A549 (cell line): ENCODE measurements at regions not wholly inside any gene's neighbourhood (a gene's known extent, or its start where the extent isn't known, plus 50 kb on each side); places are given as distances from the start of the nearest gene placed in this dataset.

Experiments
- ATAC-seq, 2 experiments: fragments of 200-7000 bp in 1 of 2; fragments of >200 bp in 1 of 2; cut with Nextera tagmentation in 1 of 2; cut with Tn5 transposase in 1 of 2; 3 replicates each; pipeline versions ENCODE4 v1.8.0 to v1.9.1; 2018 to 2020; ENCODE audit warnings: mild to moderate bottlenecking in 1 of 2, moderate library complexity in 1 of 2
- CTCF ChIA-PET: fragments of 300-600 bp; sonication (Branson Sonifier 250); formaldehyde crosslinking; extraction: SDS; loops from one replicate; lab custom pipeline; 2021; ENCODE audit warnings: antibody characterized with exemption, inconsistent platforms; lab: Yijun Ruan, JAX
- POLR2A ChIA-PET: fragments of 350-600 bp; formaldehyde crosslinking; extraction: SDS; loops from one replicate; lab custom pipeline; 2021; ENCODE audit warnings: antibody characterized with exemption, inconsistent platforms; lab: Yijun Ruan, JAX
- DNase-seq, 2 experiments: peaks; one replicate each; pipeline versions ENCODE4 v3.0.0 to v3.0.0-alpha.2; 2011 to 2016; ENCODE audit warnings: low read depth in 1 of 2, low spot score in 1 of 2
- FAIRE-seq: peaks from 2 replicates; lab custom pipeline; 2011; peaks lifted over from hg19 to GRCh38; lab: Jason Lieb, UNC
- H3K27ac ChIP-seq, 2 experiments: fragments of >200 bp; sonication (Bioruptor Twin); formaldehyde crosslinking; 3 replicates each; pipeline ENCODE4 v1.5.1; 2016 to 2017
- H3K4me1 ChIP-seq: fragments of >200 bp; sonication (Bioruptor Twin); formaldehyde crosslinking; 3 replicates; pipeline ENCODE4 v1.6.1; 2016
- H3K4me2 ChIP-seq: fragments of >200 bp; sonication (Bioruptor Twin); formaldehyde crosslinking; 3 replicates; pipeline ENCODE4 v1.6.1; 2016
- H3K4me3 ChIP-seq: fragments of >200 bp; sonication (Bioruptor Twin); formaldehyde crosslinking; 3 replicates; pipeline ENCODE4 v1.5.1; 2016
- H3K9me3 ChIP-seq: fragments of >200 bp; sonication (Bioruptor Twin); formaldehyde crosslinking; 3 replicates; pipeline ENCODE4 v1.6.1; 2016
- ATOH8 ChIP-seq: fragments of 250-450 bp; sonication (Bioruptor Pico); IDR thresholded peaks from 2 replicates; pipeline ENCODE4 v1.5.0; 2020; ENCODE audit warnings: low read depth, mild to moderate bottlenecking, moderate library complexity
- BHLHE40 ChIP-seq: IDR thresholded peaks from 2 replicates; pipeline ENCODE4 v1.6.1; 2012; ENCODE audit warnings: low read depth, low read length, inconsistent platforms
- CBX2 ChIP-seq: fragments of 200-600 bp; sonication (generic); IDR thresholded peaks from 2 replicates; pipeline ENCODE4 v1.6.1; 2016; ENCODE audit warnings: low read depth, mild to moderate bottlenecking, borderline replicate concordance
- CTCF ChIP-seq: fragments of >200 bp; sonication (Bioruptor Twin); formaldehyde crosslinking; IDR thresholded peaks from 3 replicates; pipeline ENCODE4 v1.5.1; 2016
- ELK1 ChIP-seq: fragments of 150-350 bp; IDR thresholded peaks from 2 replicates; pipeline ENCODE4 v1.6.1; 2014; ENCODE audit warnings: low read depth, mild to moderate bottlenecking, low read length
- FOSB ChIP-seq: fragments of 250-450 bp; sonication (Bioruptor Pico); IDR thresholded peaks from 2 replicates; pipeline ENCODE4 v1.5.0; 2020; ENCODE audit warnings: mild to moderate bottlenecking, moderate library complexity
- FOSL2 ChIP-seq, 2 experiments: fragments of 450-650 bp in 1 of 2; fragments of >200 bp in 1 of 2; sonication (Bioruptor Twin) in 1 of 2; formaldehyde crosslinking; IDR thresholded peaks; 2 replicates each; pipeline versions ENCODE4 v1.5.0 to v1.6.1; 2016 to 2020; ENCODE audit warnings: mild to moderate bottlenecking in 1 of 2, moderate library complexity in 1 of 2
- FOXS1 ChIP-seq: fragments of 250-450 bp; sonication (Bioruptor Pico); IDR thresholded peaks from 2 replicates; pipeline ENCODE4 v1.5.0; 2020; ENCODE audit warnings: mild to moderate bottlenecking, moderate library complexity
- GATA3 ChIP-seq: IDR thresholded peaks from 2 replicates; pipeline ENCODE4 v1.6.1; 2012; ENCODE audit warnings: borderline replicate concordance
- HDAC2 ChIP-seq: fragments of 200-600 bp; sonication (generic); IDR thresholded peaks from 2 replicates; pipeline ENCODE4 v1.6.1; 2016
- HES2 ChIP-seq: fragments of >200 bp; sonication (Bioruptor Twin); formaldehyde crosslinking; IDR thresholded peaks from 2 replicates; pipeline ENCODE4 v1.6.1; 2016
- HEYL ChIP-seq: fragments of 250-450 bp; sonication (Bioruptor Pico); IDR thresholded peaks from 2 replicates; pipeline ENCODE4 v1.8.0; 2021; ENCODE audit warnings: mild to moderate bottlenecking, moderate library complexity
- HOXA7 ChIP-seq: fragments of 250-450 bp; sonication (Bioruptor Pico); IDR thresholded peaks from 2 replicates; pipeline ENCODE4 v1.5.0; 2020; ENCODE audit warnings: mild to moderate bottlenecking, moderate library complexity
- JUN ChIP-seq, 2 experiments: fragments of >200 bp; sonication (Bioruptor Twin); formaldehyde crosslinking; IDR thresholded peaks; 2 replicates in 1 of 2; 3 replicates in 1 of 2; pipeline ENCODE4 v1.6.1; 2016 to 2017
- JUNB ChIP-seq: fragments of >200 bp; sonication (Bioruptor Twin); formaldehyde crosslinking; IDR thresholded peaks from 2 replicates; pipeline ENCODE4 v1.6.1; 2016
- KDM1A ChIP-seq: fragments of 200-600 bp; sonication (generic); IDR thresholded peaks from 2 replicates; pipeline ENCODE4 v1.6.1; 2016; ENCODE audit warnings: low read depth, mild to moderate bottlenecking
- MAZ ChIP-seq: fragments of 150-350 bp; IDR thresholded peaks from 2 replicates; pipeline ENCODE4 v1.6.1; 2014; ENCODE audit warnings: antibody characterized with exemption, low read depth, low read length, borderline replicate concordance
- NFE2L2 ChIP-seq: fragments of 150-350 bp; conservative IDR thresholded peaks from 2 replicates; pipeline ENCODE4 v1.6.1; 2014; ENCODE audit warnings: low read length
- NPAS2 ChIP-seq: fragments of 250-450 bp; sonication (Bioruptor Pico); IDR thresholded peaks from 2 replicates; pipeline ENCODE4 v1.8.0; 2022; ENCODE audit warnings: mild to moderate bottlenecking, moderate library complexity, borderline replicate concordance
- NR3C1 ChIP-seq: fragments of >200 bp; sonication (Bioruptor Twin); formaldehyde crosslinking; IDR thresholded peaks from 3 replicates; pipeline ENCODE4 v1.6.1; 2017
- PBX3 ChIP-seq: IDR thresholded peaks from 2 replicates; pipeline ENCODE4 v1.6.1; 2012
- POLR2AphosphoS2 ChIP-seq: conservative IDR thresholded peaks from 2 replicates; pipeline ENCODE4 v1.6.1; 2012; ENCODE audit warnings: low read length, improper control_type of control experiment, inconsistent platforms
- RAD21 ChIP-seq, 2 experiments: fragments of >200 bp in 1 of 2; sonication (Bioruptor Twin) in 1 of 2; formaldehyde crosslinking in 1 of 2; IDR thresholded peaks in 1 of 2; conservative IDR thresholded peaks in 1 of 2; 2 replicates in 1 of 2; 3 replicates in 1 of 2; pipeline ENCODE4 v1.6.1; 2012 to 2018; ENCODE audit warnings: inconsistent platforms in 1 of 2
- SREBF2 ChIP-seq: fragments of 450-650 bp; IDR thresholded peaks from 2 replicates; pipeline ENCODE4 v1.6.1; 2014; ENCODE audit warnings: mild to moderate bottlenecking, moderate library complexity
- TFCP2L1 ChIP-seq: fragments of 250-450 bp; sonication (Bioruptor Pico); IDR thresholded peaks from 2 replicates; pipeline ENCODE4 v1.5.0; 2021; ENCODE audit warnings: mild to moderate bottlenecking
- USF2 ChIP-seq: fragments of 450-650 bp; IDR thresholded peaks from 2 replicates; pipeline ENCODE4 v1.6.1; 2014; ENCODE audit warnings: antibody characterized with exemption
- ZNF302 ChIP-seq: fragments of 250-450 bp; sonication (Bioruptor Pico); IDR thresholded peaks from 2 replicates; pipeline ENCODE4 v1.9.0; 2021; ENCODE audit warnings: inconsistent platforms, mild to moderate bottlenecking, moderate library complexity
- ZSCAN20 ChIP-seq: fragments of 250-450 bp; sonication (Bioruptor Pico); IDR thresholded peaks from 2 replicates; pipeline ENCODE4 v1.8.0; 2022; ENCODE audit warnings: mild to moderate bottlenecking, moderate library complexity
- WGBS: methylation state at CpG from one replicate; pipeline ENCODE4 v1.1.6; 2017; ENCODE audit errors: missing lambda C conversion rate; 5-methylcytosine and 5-hydroxymethylcytosine counted together

GRCh38 chr2:16051841-16052564 is 111.7 kb downstream of the MYCN start:
- ATAC-seq, result no peak
- Histone ChIP-seq H3K27ac (no peak overlapping the region), H3K9me3 (no peaks in the 10 kb centered on the region; the same call in 2 of the 3 replicates), H3K4me2 (no peak overlapping the region), H3K4me1 (no peaks in the 10 kb centered on the region), H3K4me3 (no peak overlapping the region)
- WGBS, result 31% methylated on average over 6 of the region's 6 CpGs
- no peak for FAIRE-seq
- CTCF ChIA-PET, result interaction anchor here (1.2 kb wide), 1 partner anchor 8 kb away, joined by 3 read pairs; no protein-coding TSS in a partner anchor
- DNase-seq, result no peak
- POLR2A ChIA-PET, result no interaction called here
- TF ChIP-seq HES2 (no peak), ELK1 (no peak), NR3C1 (no peak), CTCF (no peak), FOSB (CRISPR knock-in tag) (no peak), USF2 (no peak), BHLHE40 (no peak), PBX3 (no peak), POLR2AphosphoS2 (no peak), JUNB (no peak), FOXS1 (CRISPR knock-in tag) (no peak)

GRCh38 chr2:16050908-16051489 is 110.6 kb downstream of the MYCN start:
- no peaks in the 10 kb centered on the region for H3K4me1 ChIP-seq
- no peak for ATAC-seq
- POLR2A ChIA-PET, result no interaction called here
- H3K27ac ChIP-seq, result no peak overlapping the region
- no peaks in the 10 kb centered on the region; the same call in 2 of the 3 replicates for H3K9me3 ChIP-seq
- no peak for DNase-seq
- TF ChIP-seq ZNF302 (CRISPR knock-in tag) (no peak), NPAS2 (no peak), HOXA7 (CRISPR knock-in tag) (no peak), KDM1A (no peak), JUN (IDR thresholded peaks at IDR 0.05) (no peak), NR3C1 (no peak), SREBF2 (no peak), HDAC2 (no peak), MAZ (no peak), ZSCAN20 (no peak), NFE2L2 (no peak), ATOH8 (no peak), FOSL2 (IDR thresholded peaks at IDR 0.05) (no peak), FOSL2 (CRISPR knock-in tag; IDR thresholded peaks at IDR 0.05) (no peak), BHLHE40 (no peak), HEYL (CRISPR knock-in tag) (no peak), TFCP2L1 (CRISPR knock-in tag) (no peak), CBX2 (no peak), GATA3 (no peak), RAD21 (conservative IDR thresholded peaks at IDR 0.05 in 1 of 2, IDR thresholded peaks at IDR 0.05 in 1 of 2) (no peak)
- no peak for FAIRE-seq
- H3K4me2 ChIP-seq, result no peak overlapping the region
- WGBS, result 49% methylated on average over 11 of the region's 11 CpGs
- CTCF ChIA-PET, result interaction anchor here (1.2 kb wide), 1 partner anchor 9 kb away, joined by 3 read pairs; no protein-coding TSS in a partner anchor
- H3K4me3 ChIP-seq, result no peak overlapping the region
